Stomach (tissue), 8 donors: ENCODE measurements at regions not wholly inside any gene's neighbourhood (a gene's known extent, or its start where the extent isn't known, plus 50 kb on each side); places are given as distances from the start of the nearest gene placed in this dataset.

ENCODE experiments used
- DNase-seq, 2 donors: peaks; one replicate each; pipeline versions ENCODE4 v3.0.0 to v3.0.0-alpha.2; 2013 to 2019
- H3K27ac ChIP-seq, 5 donors: fragments of 200-600 bp in 4 of 5; sonication (generic) in 4 of 5; one replicate each; pipeline ENCODE4 v1.5.1; 2013 to 2019; ENCODE audit warnings: mild to moderate bottlenecking in 1 of 5, moderate library complexity in 1 of 5
- H3K27me3 ChIP-seq, 3 donors: fragments of 200-600 bp; sonication (generic); one replicate each; pipeline ENCODE4 v1.5.1; 2017 to 2019; ENCODE audit warnings: mixed run types in 1 of 3
- H3K36me3 ChIP-seq, 4 donors: fragments of 200-600 bp; sonication (generic); 1 replicate in 3 of 4; 2 replicates in 1 of 4; pipeline ENCODE4 v1.5.1; 2016 to 2019
- H3K4me1 ChIP-seq, 4 donors: fragments of 200-600 bp; sonication (generic); one replicate each; pipeline ENCODE4 v1.5.1; 2016 to 2019
- H3K4me3 ChIP-seq, 4 donors: fragments of 200-600 bp; sonication (generic) in 3 of 4; one replicate each; pipeline ENCODE4 v1.5.1; 2016 to 2019; ENCODE audit warnings: mild to moderate bottlenecking in 1 of 4
- H3K9me3 ChIP-seq, 4 donors: fragments of 200-600 bp; sonication (generic); one replicate each; pipeline ENCODE4 v1.5.1; 2016 to 2019
- EP300 ChIP-seq: sonication (generic); formaldehyde crosslinking; IDR thresholded peaks from one replicate; pipeline ENCODE4 v1.6.1; 2017; ENCODE audit warnings: antibody characterized with exemption
- POLR2A ChIP-seq, 4 donors: fragments of 450-650 bp; IDR thresholded peaks; one replicate each; pipeline ENCODE4 v1.6.1; 2016; ENCODE audit warnings: antibody characterized with exemption in 4 of 4, control low read depth in 2 of 4, mild to moderate bottlenecking in 1 of 4, moderate library complexity in 1 of 4
- POLR2AphosphoS5 ChIP-seq, 3 donors: sonication (generic); formaldehyde crosslinking; IDR thresholded peaks; one replicate each; pipeline ENCODE4 v1.6.1; 2016; ENCODE audit warnings: antibody characterized with exemption in 3 of 3
- WGBS, 5 donors: extraction: QIAGEN DNeasy Blood & Tissue Kit in 3 of 5; methylation state at CpG; one replicate each; pipeline versions ENCODE4 v1.1.5 to v1.1.7; 2013 to 2018; 5-methylcytosine and 5-hydroxymethylcytosine counted together
- intact Hi-C: fragments of 100-400 bp; cut with DNase I; formaldehyde crosslinking; loops from one replicate; pipeline ENCODE4 v1.15.1; 2023; ENCODE audit warnings: low total_unique reads
- TF ChIP-seq, protein P1 (sequence below), 7 experiments: fragments of 450-650 bp in 4 of 7; fragments of 200-600 bp in 3 of 7; sonication (generic) in 3 of 7; IDR thresholded peaks; one replicate each; pipeline ENCODE4 v1.5.1; 2016 to 2019; ENCODE audit warnings: antibody characterized with exemption in 7 of 7, control low read depth in 2 of 7, mild to moderate bottlenecking in 1 of 7
- donor health status: healthy with polysubstance abuse.
- donor health status: Bipolar disorder and iron deficiency.
- donor health status: healthy.

DNA sequence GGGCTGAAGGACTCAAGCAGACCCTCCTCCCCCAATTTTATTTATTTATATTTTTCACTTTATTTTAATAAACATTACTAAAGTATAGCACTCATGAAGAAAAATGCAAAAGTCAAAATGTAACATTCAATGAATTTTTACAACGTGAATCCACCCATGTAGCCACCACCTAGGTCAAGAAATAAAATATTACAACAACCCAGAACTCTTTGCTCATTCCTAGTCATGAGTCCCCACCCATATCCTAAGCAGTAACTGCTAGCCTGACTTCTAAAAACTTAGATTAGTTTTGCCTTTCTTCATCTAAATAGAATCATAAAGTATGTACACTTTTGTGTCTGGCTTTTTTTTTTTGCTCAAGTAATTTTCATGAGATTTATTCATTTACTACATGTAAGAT lies 86.9 kb upstream of the CRY1 start:
- no peak overlapping the region for H3K4me3 ChIP-seq
- H3K36me3 ChIP-seq, result no peaks in the 10 kb centered on the region
- 49 to 63% (median 55%) methylated on average over 1 of the region's 1 CpG for WGBS, 5 donors
- peaks cover 0 to 11% (median 5%) of the 10 kb centered on the region in 3 donors for H3K27me3 ChIP-seq
- no peak overlapping the region for H3K27ac ChIP-seq
- TF ChIP-seq, protein P1, sequence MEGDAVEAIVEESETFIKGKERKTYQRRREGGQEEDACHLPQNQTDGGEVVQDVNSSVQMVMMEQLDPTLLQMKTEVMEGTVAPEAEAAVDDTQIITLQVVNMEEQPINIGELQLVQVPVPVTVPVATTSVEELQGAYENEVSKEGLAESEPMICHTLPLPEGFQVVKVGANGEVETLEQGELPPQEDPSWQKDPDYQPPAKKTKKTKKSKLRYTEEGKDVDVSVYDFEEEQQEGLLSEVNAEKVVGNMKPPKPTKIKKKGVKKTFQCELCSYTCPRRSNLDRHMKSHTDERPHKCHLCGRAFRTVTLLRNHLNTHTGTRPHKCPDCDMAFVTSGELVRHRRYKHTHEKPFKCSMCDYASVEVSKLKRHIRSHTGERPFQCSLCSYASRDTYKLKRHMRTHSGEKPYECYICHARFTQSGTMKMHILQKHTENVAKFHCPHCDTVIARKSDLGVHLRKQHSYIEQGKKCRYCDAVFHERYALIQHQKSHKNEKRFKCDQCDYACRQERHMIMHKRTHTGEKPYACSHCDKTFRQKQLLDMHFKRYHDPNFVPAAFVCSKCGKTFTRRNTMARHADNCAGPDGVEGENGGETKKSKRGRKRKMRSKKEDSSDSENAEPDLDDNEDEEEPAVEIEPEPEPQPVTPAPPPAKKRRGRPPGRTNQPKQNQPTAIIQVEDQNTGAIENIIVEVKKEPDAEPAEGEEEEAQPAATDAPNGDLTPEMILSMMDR (IDR thresholded peaks at IDR 0.05), result no peak
- TF ChIP-seq POLR2AphosphoS5 (IDR thresholded peaks at IDR 0.05), result no peak
- no peak for TF ChIP-seq EP300
- TF ChIP-seq POLR2A (IDR thresholded peaks at IDR 0.05), result no peak
- intact Hi-C loops, result no loop called here
- H3K9me3 ChIP-seq, result peaks cover 0 to 6% (median 3%) of the 10 kb centered on the region in 4 donors
- DNase-seq, result no peak
- H3K4me1 ChIP-seq, result no peaks in the 10 kb centered on the region

DNA sequence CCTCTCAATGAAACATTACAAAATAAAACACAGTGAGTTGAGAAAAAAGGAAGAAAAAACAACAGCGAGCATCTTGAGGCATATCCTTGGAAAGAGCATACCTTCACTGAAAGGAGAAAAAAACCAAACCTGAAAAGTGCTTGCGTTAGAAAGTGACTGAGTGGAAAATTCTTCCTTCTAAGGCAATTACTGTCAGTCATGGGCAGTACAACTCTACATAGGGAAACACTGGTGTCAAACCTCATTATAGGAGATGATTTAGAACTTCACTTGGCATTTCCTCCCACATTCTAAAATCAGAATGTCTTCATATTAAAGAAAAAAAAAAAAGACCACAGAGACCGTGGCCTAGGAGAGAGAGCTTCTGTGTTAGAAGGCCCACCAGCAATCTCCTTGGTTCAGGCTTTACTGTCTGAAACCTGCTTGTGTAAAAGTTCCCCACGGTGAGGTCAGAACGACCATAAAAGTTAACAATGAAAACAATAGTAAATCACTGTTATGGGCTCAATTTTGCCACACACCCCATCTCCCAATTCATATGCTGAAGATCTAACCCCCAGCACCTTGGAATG lies 91.1 kb upstream of the CRY1 start:
- H3K4me3 ChIP-seq, result no peak overlapping the region

DNA sequence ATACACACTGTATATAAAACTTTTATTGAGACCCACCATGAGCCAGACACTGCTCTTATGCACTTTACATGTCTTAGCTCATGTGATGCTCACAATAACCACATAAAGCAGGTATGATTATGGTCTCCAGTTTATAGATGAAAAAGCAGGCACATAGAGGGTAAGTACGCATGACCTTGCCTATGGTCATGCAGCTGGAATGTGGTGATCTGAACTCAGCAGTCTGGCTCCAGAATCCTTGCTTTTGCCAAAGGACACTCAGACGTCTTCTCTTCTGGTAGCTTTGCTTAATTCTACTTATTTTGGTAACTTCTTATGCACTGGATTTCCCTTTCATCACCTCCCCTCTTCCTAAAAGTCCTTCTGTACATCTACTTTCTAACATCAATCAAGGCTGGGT lies 103.3 kb upstream of the CRY1 start:
- no peak for DNase-seq
- Histone ChIP-seq H3K9me3 (peaks cover 0 to 10% (median 0%) of the 10 kb centered on the region in 4 donors), H3K27ac (no peak overlapping the region), H3K27me3 (peaks cover 0 to 4% (median 0%) of the 10 kb centered on the region in 3 donors), H3K36me3 (no peaks in the 10 kb centered on the region), H3K4me3 (no peak overlapping the region), H3K4me1 (no peaks in the 10 kb centered on the region)
- intact Hi-C loops, result no loop called here
- TF ChIP-seq POLR2AphosphoS5 (IDR thresholded peaks at IDR 0.05) (no peak), EP300 (no peak), POLR2A (IDR thresholded peaks at IDR 0.05) (no peak)
- TF ChIP-seq, protein P1 (IDR thresholded peaks at IDR 0.05), result no peak
- 52 to 61% (median 56%) methylated on average over 2 of the region's 2 CpGs for WGBS, 5 donors

More for the DNA sequence above, 91.1 kb upstream of the CRY1 start:
- intact Hi-C loops, result no loop called here
- Histone ChIP-seq H3K9me3 (peaks cover 0 to 6% (median 3%) of the 10 kb centered on the region in 4 donors), H3K27me3 (peaks cover 0 to 6% (median 5%) of the 10 kb centered on the region in 3 donors), H3K4me1 (no peaks in the 10 kb centered on the region), H3K36me3 (no peaks in the 10 kb centered on the region), H3K27ac (no peak overlapping the region)
- 63 to 79% (median 66%) methylated on average over 5 of the region's 5 CpGs for WGBS, 5 donors
- TF ChIP-seq POLR2A (IDR thresholded peaks at IDR 0.05) (no peak), EP300 (no peak), POLR2AphosphoS5 (IDR thresholded peaks at IDR 0.05) (no peak)
- TF ChIP-seq, protein P1 (IDR thresholded peaks at IDR 0.05), result no peak
- DNase-seq, result no peak

DNA sequence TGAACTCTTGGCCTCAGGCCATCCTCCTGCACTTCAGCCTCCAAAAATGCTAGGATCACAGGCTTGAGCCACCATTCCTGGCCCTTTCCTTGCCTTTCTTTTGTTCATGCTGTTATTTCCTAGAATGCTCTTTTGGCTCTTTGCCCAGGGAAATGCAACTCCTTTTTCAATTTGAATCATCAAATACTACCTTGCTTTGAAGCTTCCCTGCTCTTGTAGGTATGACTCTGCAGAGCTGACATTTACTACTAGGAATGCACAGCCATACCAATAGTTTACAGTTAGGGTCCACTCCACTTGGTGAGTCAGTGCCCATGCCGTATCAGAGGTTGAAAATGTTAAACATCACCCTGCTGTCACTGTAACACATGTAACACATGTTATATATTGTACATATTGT lies 107.0 kb upstream of the CRY1 start:
- H3K4me3 ChIP-seq, result no peak overlapping the region
- peaks cover 0 to 4% (median 0%) of the 10 kb centered on the region in 3 donors for H3K27me3 ChIP-seq
- TF ChIP-seq POLR2A (IDR thresholded peaks at IDR 0.05) (no peak), EP300 (no peak), POLR2AphosphoS5 (IDR thresholded peaks at IDR 0.05) (no peak)
- TF ChIP-seq, protein P1 (IDR thresholded peaks at IDR 0.05), result no peak
- no peak for DNase-seq
- H3K36me3 ChIP-seq, result no peaks in the 10 kb centered on the region
- H3K9me3 ChIP-seq, result no peaks in the 10 kb centered on the region
- no peak overlapping the region for H3K27ac ChIP-seq
- 45 to 69% (median 68%) methylated on average over 1 of the region's 1 CpG for WGBS, 5 donors
- intact Hi-C loops, result no loop called here
- H3K4me1 ChIP-seq, result no peaks in the 10 kb centered on the region
